Esophagus muscularis mucosa (tissue), 4 donors: ENCODE measurements at regions not wholly inside any gene's neighbourhood (a gene's known extent, or its start where the extent isn't known, plus 50 kb on each side); places are given as distances from the start of the nearest gene placed in this dataset.

Source experiments
- DNase-seq: peaks from one replicate; pipeline ENCODE4 v3.0.0-alpha.2; 2017; ENCODE audit errors: extremely low spot score
- H3K27ac ChIP-seq, 4 donors: fragments of 200-600 bp; sonication (generic); replicated peaks in 1 of 4; 1 replicate in 3 of 4; 2 replicates in 1 of 4; pipeline ENCODE4 v1.5.1; 2016 to 2019; ENCODE audit warnings: mild to moderate bottlenecking in 1 of 4
- H3K27me3 ChIP-seq, 4 donors: fragments of 200-600 bp; sonication (generic); one replicate each; pipeline versions ENCODE4 v1.5.1 to v1.6.0; 2016 to 2019
- H3K36me3 ChIP-seq, 4 donors: fragments of 200-600 bp; sonication (generic); one replicate each; pipeline ENCODE4 v1.5.1; 2016 to 2019
- H3K4me1 ChIP-seq, 4 donors: fragments of 200-600 bp; sonication (generic); one replicate each; pipeline ENCODE4 v1.5.1; 2016 to 2019
- H3K4me3 ChIP-seq, 4 donors: fragments of 200-600 bp; sonication (generic); 1 replicate in 2 of 4; 2 replicates in 2 of 4; pipeline ENCODE4 v1.5.1; 2016 to 2019; ENCODE audit warnings: mild to moderate bottlenecking in 4 of 4, moderate library complexity in 1 of 4
- H3K9me3 ChIP-seq, 4 donors: fragments of 200-600 bp; sonication (generic); 1 replicate in 3 of 4; 2 replicates in 1 of 4; pipeline ENCODE4 v1.5.1; 2016 to 2019
- CTCF ChIP-seq, 3 experiments: fragments of 200-600 bp in 2 of 3; fragments of 450-650 bp in 1 of 3; sonication (generic) in 2 of 3; IDR thresholded peaks; one replicate each; pipeline ENCODE4 v1.5.1; 2017 to 2019; ENCODE audit warnings: antibody characterized with exemption in 3 of 3, mild to moderate bottlenecking in 2 of 3, moderate library complexity in 1 of 3
- EP300 ChIP-seq: sonication (generic); formaldehyde crosslinking; IDR thresholded peaks from one replicate; pipeline ENCODE4 v1.6.1; 2017; ENCODE audit warnings: antibody characterized with exemption
- POLR2A ChIP-seq: fragments of 450-650 bp; IDR thresholded peaks from one replicate; pipeline ENCODE4 v1.6.1; 2017; ENCODE audit warnings: antibody characterized with exemption, moderate library complexity, mild to moderate bottlenecking, low read depth
- POLR2AphosphoS5 ChIP-seq, 2 donors: sonication (generic); formaldehyde crosslinking; IDR thresholded peaks; one replicate each; pipeline ENCODE4 v1.6.1; 2017; ENCODE audit warnings: antibody characterized with exemption in 2 of 2
- WGBS: methylation state at CpG from one replicate; pipeline ENCODE4 v1.1.5; 2018; 5-methylcytosine and 5-hydroxymethylcytosine counted together
- intact Hi-C: fragments of 100-400 bp; cut with DNase I; formaldehyde crosslinking; loops from one replicate; pipeline ENCODE4 v1.15.1; 2023

GRCh38 chr9:72462340-72462739, 59.1 kb upstream of the TMC1 start:
- no peak overlapping the region for H3K4me3 ChIP-seq
- no peaks in the 10 kb centered on the region for H3K27me3 ChIP-seq
- no peaks in the 10 kb centered on the region for H3K9me3 ChIP-seq
- no peak for TF ChIP-seq POLR2A
- H3K27ac ChIP-seq: no peak overlapping the region
- intact Hi-C loops: no loop called here
- 83% methylated on average over 2 of the region's 2 CpGs for WGBS
- H3K4me1 ChIP-seq: no peaks in the 10 kb centered on the region
- DNase-seq: no peak
- H3K36me3 ChIP-seq: no peaks in the 10 kb centered on the region

GRCh38 chr9:72460342-72461312, 60.8 kb upstream of the TMC1 start:
- no peak overlapping the region for H3K4me3 ChIP-seq
- no peaks in the 10 kb centered on the region for H3K36me3 ChIP-seq
- H3K9me3 ChIP-seq: no peaks in the 10 kb centered on the region
- H3K27ac ChIP-seq: no peak overlapping the region
- H3K4me1 ChIP-seq: no peaks in the 10 kb centered on the region
- TF ChIP-seq EP300 (no peak), CTCF (IDR thresholded peaks at IDR 0.05) (no peak), POLR2AphosphoS5 (IDR thresholded peaks at IDR 0.05) (no peak)
- H3K27me3 ChIP-seq: no peaks in the 10 kb centered on the region
- intact Hi-C loops: no loop called here
- DNase-seq: no peak
- WGBS: 86% methylated on average over 7 of the region's 7 CpGs

GRCh38 chr9:72459308-72459707, 62.1 kb upstream of the TMC1 start:
- 93% methylated on average over 1 of the region's 1 CpG for WGBS
- Histone ChIP-seq H3K9me3 (no peaks in the 10 kb centered on the region), H3K36me3 (no peaks in the 10 kb centered on the region), H3K27ac (no peak overlapping the region), H3K27me3 (no peaks in the 10 kb centered on the region), H3K4me3 (no peak overlapping the region), H3K4me1 (no peaks in the 10 kb centered on the region)
- intact Hi-C loops: no loop called here
- DNase-seq: no peak
- TF ChIP-seq POLR2AphosphoS5 (IDR thresholded peaks at IDR 0.05) (no peak), POLR2A (no peak), CTCF (IDR thresholded peaks at IDR 0.05) (no peak), EP300 (no peak)

- H3K4me3 ChIP-seq: no peak overlapping the region
- TF ChIP-seq EP300 (no peak), POLR2AphosphoS5 (IDR thresholded peaks at IDR 0.05) (no peak), POLR2A (no peak), CTCF (IDR thresholded peaks at IDR 0.05) (no peak)
- H3K27me3 ChIP-seq: no peaks in the 10 kb centered on the region
- H3K4me1 ChIP-seq: no peaks in the 10 kb centered on the region
- intact Hi-C loops: no loop called here
- no peaks in the 10 kb centered on the region for H3K9me3 ChIP-seq
- no peaks in the 10 kb centered on the region for H3K36me3 ChIP-seq
- H3K27ac ChIP-seq: no peak overlapping the region
- no peak for DNase-seq
Observed at GRCh38 chr9:72458153-72458552, 63.3 kb upstream of the TMC1 start.

GRCh38 chr9:72457366-72457765, 64.0 kb upstream of the TMC1 start:
- Histone ChIP-seq H3K4me1 (no peaks in the 10 kb centered on the region), H3K36me3 (no peaks in the 10 kb centered on the region), H3K27me3 (no peaks in the 10 kb centered on the region), H3K27ac (no peak overlapping the region), H3K9me3 (no peaks in the 10 kb centered on the region), H3K4me3 (no peak overlapping the region)
- DNase-seq: no peak
- TF ChIP-seq EP300: no peak
- no peak for TF ChIP-seq CTCF (IDR thresholded peaks at IDR 0.05)
- no peak for TF ChIP-seq POLR2A
- no peak for TF ChIP-seq POLR2AphosphoS5 (IDR thresholded peaks at IDR 0.05)
- WGBS: 83% methylated on average over 2 of the region's 2 CpGs
- intact Hi-C loops: no loop called here
